ENCODE measurements at regions not wholly inside any gene's neighbourhood (a gene's known extent, or its start where the extent isn't known, plus 50 kb on each side); places are given as distances from the start of the nearest gene placed in this dataset.

DNA sequence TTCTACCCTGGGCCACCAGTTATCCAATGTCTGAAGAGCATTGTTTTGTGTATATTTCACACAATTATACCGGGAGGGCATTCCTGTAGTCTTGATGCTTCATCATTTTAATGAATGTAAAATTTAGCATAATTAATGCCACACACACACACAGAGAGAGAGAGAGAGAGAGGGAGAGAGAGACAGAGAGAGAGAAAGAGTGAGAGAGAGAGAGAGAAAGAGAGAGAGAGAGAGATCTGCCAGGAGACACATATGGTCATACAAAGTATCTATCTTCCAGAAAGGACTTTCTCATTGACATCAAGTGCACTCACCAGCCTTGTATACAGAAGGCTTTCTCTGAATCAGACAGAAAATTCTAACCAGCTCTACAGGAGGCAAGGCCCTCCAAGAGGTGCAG lies 72.3 kb downstream of the KLF6 start:
- intact Hi-C loops (cut with micrococcal nuclease): no loop called here

DNA sequence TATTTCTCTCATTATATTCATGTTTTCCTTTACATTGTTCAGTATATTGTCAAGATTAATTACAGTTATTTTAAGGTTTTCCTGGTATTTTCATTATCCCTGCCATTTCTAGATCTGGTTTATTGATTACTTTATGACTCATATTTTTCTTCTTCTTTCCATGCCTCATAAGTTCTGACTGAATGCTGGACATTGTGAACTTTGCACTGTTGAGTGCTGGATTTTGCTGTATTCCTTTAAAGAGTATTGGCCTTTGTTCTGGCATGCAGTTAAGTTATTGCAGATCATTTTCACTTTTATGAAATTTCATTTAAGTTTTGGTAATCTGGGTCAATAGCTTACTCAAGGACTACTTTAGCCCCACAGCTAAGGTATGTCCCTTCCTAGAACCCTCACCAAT lies 73.1 kb downstream of the KLF6 start:
- no peak overlapping the region for H3K27ac ChIP-seq (ENCODE audit: low read length in 2 of 2)
- peaks cover 0 to 2% (median 0%) of the 10 kb centered on the region in 4 experiments for H3K27me3 ChIP-seq (replicated peaks in 1 of 4; ENCODE audit: control extremely low read depth in 1 of 4, control insufficient read depth in 3 of 4, insufficient read depth in 4 of 4, low read length in 3 of 4)
- no peak for ATAC-seq (ENCODE audit: low read depth)
- no peak overlapping the region for H2AFZ ChIP-seq (ENCODE audit: insufficient read depth, low read depth, low read length, poor library complexity, severe bottlenecking)
- H3K4me3 ChIP-seq (ENCODE audit: control extremely low read depth in 1 of 5, extremely low read depth in 1 of 5, insufficient read depth in 1 of 5, low read depth in 2 of 5, low read length in 4 of 5): no peak overlapping the region
- Mint-ChIP-seq H3K9me3 (ENCODE audit: insufficient read depth) (peaks cover 10% of the 10 kb centered on the region), H3K27me3 (peaks cover 5% of the 10 kb centered on the region), H3K4me1 (no peaks in the 10 kb centered on the region), H3K4me3 (no peak overlapping the region), H3K27ac (no peak overlapping the region)
- no peaks in the 10 kb centered on the region for H3K79me2 ChIP-seq (ENCODE audit: control insufficient read depth, insufficient read depth, low read length)
- no peaks in the 10 kb centered on the region for H3K36me3 ChIP-seq (replicated peaks in 1 of 2; ENCODE audit: control extremely low read depth in 1 of 2, control insufficient read depth in 1 of 2, extremely low read depth in 1 of 2, insufficient read depth in 2 of 2, low read length in 1 of 2)
- ChIA-PET POLR2A (no interaction called here), CTCF (no interaction called here)
- TF ChIP-seq, protein P1, sequence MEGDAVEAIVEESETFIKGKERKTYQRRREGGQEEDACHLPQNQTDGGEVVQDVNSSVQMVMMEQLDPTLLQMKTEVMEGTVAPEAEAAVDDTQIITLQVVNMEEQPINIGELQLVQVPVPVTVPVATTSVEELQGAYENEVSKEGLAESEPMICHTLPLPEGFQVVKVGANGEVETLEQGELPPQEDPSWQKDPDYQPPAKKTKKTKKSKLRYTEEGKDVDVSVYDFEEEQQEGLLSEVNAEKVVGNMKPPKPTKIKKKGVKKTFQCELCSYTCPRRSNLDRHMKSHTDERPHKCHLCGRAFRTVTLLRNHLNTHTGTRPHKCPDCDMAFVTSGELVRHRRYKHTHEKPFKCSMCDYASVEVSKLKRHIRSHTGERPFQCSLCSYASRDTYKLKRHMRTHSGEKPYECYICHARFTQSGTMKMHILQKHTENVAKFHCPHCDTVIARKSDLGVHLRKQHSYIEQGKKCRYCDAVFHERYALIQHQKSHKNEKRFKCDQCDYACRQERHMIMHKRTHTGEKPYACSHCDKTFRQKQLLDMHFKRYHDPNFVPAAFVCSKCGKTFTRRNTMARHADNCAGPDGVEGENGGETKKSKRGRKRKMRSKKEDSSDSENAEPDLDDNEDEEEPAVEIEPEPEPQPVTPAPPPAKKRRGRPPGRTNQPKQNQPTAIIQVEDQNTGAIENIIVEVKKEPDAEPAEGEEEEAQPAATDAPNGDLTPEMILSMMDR (IDR thresholded peaks at IDR 0.05): no peak
- intact Hi-C loops (cut with micrococcal nuclease): no loop called here
- H3K4me2 ChIP-seq (replicated peaks; ENCODE audit: low read depth, low read length, poor library complexity, severe bottlenecking): no peak overlapping the region
- H3K4me1 ChIP-seq (ENCODE audit: control insufficient read depth in 2 of 2, insufficient read depth in 2 of 2, low read length in 2 of 2): no peaks in the 10 kb centered on the region
- no peaks in the 10 kb centered on the region for H4K20me1 ChIP-seq (ENCODE audit: control insufficient read depth, insufficient read depth, low read length, poor library complexity, severe bottlenecking)
- no peak overlapping the region for H3K9ac ChIP-seq (ENCODE audit: low read length)
- DNase-seq: no peak
- no peaks in the 10 kb centered on the region for H3K9me3 ChIP-seq (ENCODE audit: control extremely low read depth in 1 of 3, control insufficient read depth in 2 of 3, insufficient read depth in 1 of 3, low read length in 2 of 3)

More for the DNA sequence above, 72.3 kb downstream of the KLF6 start:
- H4K20me1 ChIP-seq (ENCODE audit: control insufficient read depth, insufficient read depth, low read length, poor library complexity, severe bottlenecking): no peaks in the 10 kb centered on the region
- no peak overlapping the region for H2AFZ ChIP-seq (ENCODE audit: insufficient read depth, low read depth, low read length, poor library complexity, severe bottlenecking)
- Mint-ChIP-seq H3K27me3 (peaks cover 5% of the 10 kb centered on the region), H3K4me1 (no peaks in the 10 kb centered on the region), H3K27ac (no peak overlapping the region), H3K4me3 (no peak overlapping the region), H3K9me3 (ENCODE audit: insufficient read depth) (peaks cover 10% of the 10 kb centered on the region)
- no peak overlapping the region for H3K9ac ChIP-seq (ENCODE audit: low read length)
- H3K4me2 ChIP-seq (replicated peaks; ENCODE audit: low read depth, low read length, poor library complexity, severe bottlenecking): no peak overlapping the region
- H3K4me1 ChIP-seq (ENCODE audit: control insufficient read depth in 2 of 2, insufficient read depth in 2 of 2, low read length in 2 of 2): no peaks in the 10 kb centered on the region
- H3K9me3 ChIP-seq (ENCODE audit: control extremely low read depth in 1 of 3, control insufficient read depth in 2 of 3, insufficient read depth in 1 of 3, low read length in 2 of 3): no peaks in the 10 kb centered on the region
- no peak for TF ChIP-seq EZH2 (IDR thresholded peaks at IDR 0.05; ENCODE audit: borderline replicate concordance, insufficient read depth, low read depth, low read length, poor library complexity, severe bottlenecking)
- TF ChIP-seq, protein P1 (IDR thresholded peaks at IDR 0.05): no peak
- DNase-seq (no peak), ATAC-seq (ENCODE audit: low read depth) (no peak)
- H3K36me3 ChIP-seq (replicated peaks in 1 of 2; ENCODE audit: control extremely low read depth in 1 of 2, control insufficient read depth in 1 of 2, extremely low read depth in 1 of 2, insufficient read depth in 2 of 2, low read length in 1 of 2): no peaks in the 10 kb centered on the region
- CTCF ChIA-PET: no interaction called here
- H3K27ac ChIP-seq (ENCODE audit: low read length in 2 of 2): no peak overlapping the region
- WGBS (ENCODE audit: insufficient coverage): no CpG with 5 or more reads among the region's 1 CpG
- H3K27me3 ChIP-seq (replicated peaks in 1 of 4; ENCODE audit: control extremely low read depth in 1 of 4, control insufficient read depth in 3 of 4, insufficient read depth in 4 of 4, low read length in 3 of 4): peaks cover 0 to 2% (median 0%) of the 10 kb centered on the region in 4 experiments
- H3K79me2 ChIP-seq (ENCODE audit: control insufficient read depth, insufficient read depth, low read length): no peaks in the 10 kb centered on the region
- no peak overlapping the region for H3K4me3 ChIP-seq (ENCODE audit: control extremely low read depth in 1 of 5, extremely low read depth in 1 of 5, insufficient read depth in 1 of 5, low read depth in 2 of 5, low read length in 4 of 5)
- POLR2A ChIA-PET: no interaction called here

Data from B cell (primary cell).